Panc1 (cell line): ENCODE measurements at regions not wholly inside any gene's neighbourhood (a gene's known extent, or its start where the extent isn't known, plus 50 kb on each side); places are given as distances from the start of the nearest gene placed in this dataset.

Source experiments
- ATAC-seq: fragments of 200-7000 bp; cut with Tn5 transposase; 2 replicates; pipeline ENCODE4 v1.9.1; 2020; ENCODE audit warnings: mild to moderate bottlenecking, moderate library complexity
- BruUV-seq: library from RNA; stranded (reverse); fragments of 400-500 nt; replicated peaks from 2 replicates; lab custom pipeline; 2021; lab: Mats Ljungman, UMichigan
- CTCF ChIA-PET: fragments of 300-600 bp; sonication (Branson Sonifier 250); formaldehyde crosslinking; loops from one replicate; lab custom pipeline; 2022; ENCODE audit warnings: antibody characterized with exemption; lab: Charles Lee
- POLR2A ChIA-PET: fragments of 300-600 bp; sonication (Branson Sonifier 250); formaldehyde crosslinking; loops from one replicate; lab custom pipeline; 2022; ENCODE audit warnings: antibody characterized with exemption; lab: Charles Lee
- DNase-seq: peaks from one replicate; pipeline ENCODE4 v3.0.0-alpha.2; 2010; ENCODE audit warnings: low read depth, low spot score
- H3K27ac ChIP-seq: 2 replicates; pipeline ENCODE4 v1.5.1; 2011; ENCODE audit warnings: mild to moderate bottlenecking, low read length, inconsistent platforms
- H3K27me3 ChIP-seq: fragments of 200-500 bp; sonication (Bioruptor generic); 2 replicates; pipeline ENCODE4 v1.6.0; 2014; ENCODE audit warnings: low read length, inconsistent platforms; ENCODE audit not compliant: control insufficient read depth, insufficient read depth
- H3K36me3 ChIP-seq: fragments of 200-500 bp; sonication (Bioruptor generic); 2 replicates; pipeline ENCODE4 v1.5.1; 2014; ENCODE audit warnings: inconsistent platforms, mild to moderate bottlenecking, low read length, moderate library complexity; ENCODE audit not compliant: control insufficient read depth, insufficient read depth
- H3K4me1 ChIP-seq: 2 replicates; pipeline ENCODE4 v1.5.1; 2011; ENCODE audit warnings: inconsistent platforms, mild to moderate bottlenecking, low read length, moderate library complexity; ENCODE audit not compliant: control insufficient read depth, insufficient read depth
- H3K4me3 ChIP-seq, 2 experiments: 2 replicates each; pipeline ENCODE4 v1.5.1; 2011 to 2012; ENCODE audit warnings: low read depth in 2 of 2, low read length in 2 of 2, mild to moderate bottlenecking in 2 of 2, inconsistent platforms in 1 of 2, moderate library complexity in 1 of 2
- H3K9me3 ChIP-seq: fragments of 200-500 bp; sonication (Bioruptor generic); 2 replicates; pipeline ENCODE4 v1.5.1; 2014; ENCODE audit warnings: low read depth, mild to moderate bottlenecking, inconsistent platforms, low read length, moderate library complexity; ENCODE audit not compliant: control insufficient read depth, insufficient read depth
- CTCF ChIP-seq: fragments of 450-650 bp; IDR thresholded peaks from 2 replicates; pipeline ENCODE4 v1.5.1; 2017; ENCODE audit warnings: mild to moderate bottlenecking
- POLR2AphosphoS5 ChIP-seq: IDR thresholded peaks from 2 replicates; pipeline ENCODE4 v1.6.1; 2012; ENCODE audit warnings: mild to moderate bottlenecking, low read depth, low read length, moderate library complexity
- REST ChIP-seq, 2 experiments: IDR thresholded peaks; 2 replicates each; pipeline ENCODE4 v1.6.1; 2011 to 2012; ENCODE audit warnings: low read depth in 2 of 2, control low read depth in 1 of 2, low read length in 1 of 2, mild to moderate bottlenecking in 1 of 2, moderate library complexity in 1 of 2; ENCODE audit not compliant: insufficient read depth in 1 of 2
- SIN3A ChIP-seq: IDR thresholded peaks from 2 replicates; pipeline ENCODE4 v1.6.1; 2012; ENCODE audit warnings: low read depth, mild to moderate bottlenecking, low read length, moderate library complexity, borderline replicate concordance; ENCODE audit not compliant: insufficient read depth
- TCF7L2 ChIP-seq: IDR thresholded peaks from 2 replicates; pipeline ENCODE4 v1.6.1; 2011; ENCODE audit warnings: mild to moderate bottlenecking, low read depth, low read length, inconsistent platforms
- in situ Hi-C: cut with HindIII; loops from 2 replicates; pipeline ENCODE4 v1.10.0; 2016; ENCODE audit warnings: low sequenced_read_pairs, low pct_unique_long_range_greater_than_20kb
- intact Hi-C: fragments of 100-400 bp; cut with micrococcal nuclease; formaldehyde crosslinking; loops from one replicate; pipeline ENCODE4 v1.10.0; 2022; ENCODE audit not compliant: unreplicated experiment

- no peak for ATAC-seq
- Histone ChIP-seq H3K27ac (no peak overlapping the region), H3K27me3 (no peaks in the 10 kb centered on the region), H3K4me1 (no peaks in the 10 kb centered on the region), H3K4me3 (no peak overlapping the region), H3K9me3 (no peaks in the 10 kb centered on the region; the same call in 1 of the 2 replicates), H3K36me3 (no peaks in the 10 kb centered on the region)
- in situ Hi-C loops (no loop called here), intact Hi-C loops (no loop called here)
- no TSS peak for BruUV-seq
- DNase-seq = no peak
- ChIA-PET POLR2A (no interaction called here), CTCF (no interaction called here)
- no peak for TF ChIP-seq TCF7L2
Observed at GRCh38 chr12:87363497-87364084, 665.6 kb downstream of the C12orf50 start.

- Histone ChIP-seq H3K4me1 (no peaks in the 10 kb centered on the region; the same call in 1 of the 2 replicates), H3K27me3 (no peaks in the 10 kb centered on the region), H3K9me3 (no peaks in the 10 kb centered on the region), H3K27ac (no peak overlapping the region), H3K36me3 (no peaks in the 10 kb centered on the region), H3K4me3 (no peak overlapping the region)
- ChIA-PET POLR2A (no interaction called here), CTCF (no interaction called here)
- no TSS peak for BruUV-seq
- intact Hi-C loops = no loop called here
- TF ChIP-seq REST (IDR thresholded peaks at IDR 0.05; ENCODE audit: insufficient read depth in 1 of 2, low read depth in 2 of 2, low read length in 1 of 2) (no peak), POLR2AphosphoS5 (no peak), CTCF (no peak), SIN3A (no peak), TCF7L2 (no peak)
- ATAC-seq (no peak), DNase-seq (no peak)
- in situ Hi-C loops = no loop called here
Observed at GRCh38 chr12:87349681-87350080, 679.5 kb downstream of the C12orf50 start.

- POLR2A ChIA-PET = no interaction called here
- Histone ChIP-seq H3K4me1 (no peaks in the 10 kb centered on the region; the same call in 1 of the 2 replicates), H3K4me3 (no peak overlapping the region), H3K27ac (no peak overlapping the region), H3K9me3 (no peaks in the 10 kb centered on the region), H3K27me3 (no peaks in the 10 kb centered on the region), H3K36me3 (no peaks in the 10 kb centered on the region)
- no TSS peak for BruUV-seq
- no peak for DNase-seq
- TF ChIP-seq POLR2AphosphoS5 (no peak; the same call in 1 of the 2 replicates), REST (IDR thresholded peaks at IDR 0.05; ENCODE audit: insufficient read depth in 1 of 2, low read depth in 2 of 2, low read length in 1 of 2) (peak in 1 of 2 experiments; percentile 15; a peak in 1 of 4 replicates)
- CTCF ChIA-PET = no interaction called here
- intact Hi-C loops = no loop called here
- in situ Hi-C loops = no loop called here
- ATAC-seq = peak; percentile 84
Observed at GRCh38 chr12:87348071-87348470, 681.1 kb downstream of the C12orf50 start.
